ENCODE measurements at regions not wholly inside any gene's neighbourhood (a gene's known extent, or its start where the extent isn't known, plus 50 kb on each side); places are given as distances from the start of the nearest gene placed in this dataset.
"Not testable (repeated sequence)": the region's sequence is repeated elsewhere in the genome, so short reads cannot be mapped to it uniquely, and the experiment has no call there.

DNA sequence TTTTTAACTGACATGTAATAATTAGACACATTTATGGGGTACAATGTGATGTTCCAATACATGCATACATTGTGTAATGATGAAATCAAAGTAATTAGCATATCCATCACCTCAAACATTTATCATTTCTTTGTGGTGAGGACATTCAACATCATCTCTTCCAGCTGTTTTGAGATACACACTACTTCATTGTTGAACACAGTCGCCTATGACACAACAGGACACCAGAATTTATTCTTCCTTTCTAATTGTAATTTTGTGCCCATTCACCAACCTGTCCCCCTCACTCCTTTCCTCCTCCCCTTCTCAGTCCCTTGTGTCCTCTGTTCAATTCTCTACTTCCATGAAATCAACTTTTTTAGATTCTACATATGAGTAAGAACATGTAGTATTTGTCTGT lies 113.4 kb upstream of the CBLB start:
- no peak for DNase-seq

DNA sequence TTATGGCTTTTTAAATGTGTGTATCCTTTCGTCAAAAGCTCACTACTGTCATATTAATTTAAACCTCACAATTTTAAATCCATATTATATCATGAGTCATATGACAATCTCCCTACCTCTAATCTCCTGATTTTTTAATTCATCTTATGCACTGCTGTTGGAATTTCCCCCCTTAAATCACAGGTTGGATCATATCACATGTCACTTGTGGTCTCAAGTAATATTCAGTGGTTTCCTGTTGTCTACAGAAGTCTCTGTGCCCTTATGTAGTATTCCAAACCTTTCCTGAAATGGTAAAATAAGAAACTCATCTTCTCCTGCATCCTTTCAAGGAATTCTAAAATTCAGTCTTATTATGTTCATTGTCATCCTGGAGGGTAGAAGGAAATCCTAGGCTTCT lies 116.0 kb upstream of the CBLB start:
- no peak for DNase-seq

- DNase-seq = not testable (repeated sequence)
Observed at GRCh38 chr3:105986343-105986742, 117.5 kb upstream of the CBLB start.

- no peak for DNase-seq
Observed at GRCh38 chr3:105987809-105988208, 119.0 kb upstream of the CBLB start.

DNA sequence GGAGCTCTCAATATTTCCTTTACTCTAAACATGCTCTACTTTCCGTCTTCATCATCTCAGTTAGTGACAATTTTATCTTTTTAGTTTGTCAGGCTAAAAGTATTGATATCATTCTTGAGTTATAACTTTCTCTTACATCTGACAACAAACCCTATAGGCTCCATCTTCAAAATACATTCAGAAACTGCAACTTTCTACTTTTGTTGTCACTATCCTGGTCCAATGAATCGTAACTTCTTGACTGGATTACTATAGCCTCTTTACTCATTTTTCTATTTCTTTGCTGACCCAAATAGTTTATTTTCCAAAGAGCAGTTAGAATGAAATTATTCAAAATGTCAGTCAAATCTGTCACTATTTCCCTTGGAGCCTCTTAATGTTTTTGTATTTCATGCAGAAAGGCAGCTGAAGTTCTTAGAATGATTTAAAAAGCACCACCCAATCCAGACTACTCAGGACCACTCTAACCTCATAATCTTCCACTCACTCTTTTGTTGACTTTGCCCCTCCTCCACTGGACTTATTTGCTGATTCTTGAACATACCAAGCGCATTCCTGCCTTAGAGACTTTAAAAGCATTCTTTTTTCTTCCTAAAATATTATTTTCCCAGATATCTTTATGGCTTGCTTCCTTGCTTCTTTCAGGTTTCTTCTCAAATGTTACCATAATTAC lies 119.9 kb upstream of the CBLB start:
- DNase-seq = no peak

- no peak for DNase-seq
Observed at GRCh38 chr3:105996781-105997180, 128.0 kb upstream of the CBLB start.

DNA sequence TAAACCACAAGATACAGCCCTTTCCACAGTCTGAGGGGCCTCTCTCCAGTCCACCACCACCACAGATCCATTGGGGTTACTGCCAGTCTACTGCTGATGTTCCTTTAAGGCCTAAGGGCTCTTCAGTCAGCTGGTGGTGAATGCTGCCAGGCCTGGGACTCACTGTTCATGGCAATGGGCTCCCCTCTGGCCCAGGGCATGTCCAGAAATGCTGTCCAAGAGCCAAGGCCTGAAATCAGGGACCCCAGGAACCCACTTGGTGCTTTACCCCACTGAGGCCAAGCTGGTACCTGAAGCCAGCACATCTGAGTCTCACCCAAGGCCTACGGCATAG lies 128.6 kb upstream of the CBLB start:
- no peak for DNase-seq

GRCh38 chr3:105997800-105998526 lies 129.2 kb upstream of the CBLB start:
- no peak for DNase-seq

GRCh38 chr3:105999856-106000255 lies 131.0 kb upstream of the CBLB start:
- DNase-seq = no peak

DNA sequence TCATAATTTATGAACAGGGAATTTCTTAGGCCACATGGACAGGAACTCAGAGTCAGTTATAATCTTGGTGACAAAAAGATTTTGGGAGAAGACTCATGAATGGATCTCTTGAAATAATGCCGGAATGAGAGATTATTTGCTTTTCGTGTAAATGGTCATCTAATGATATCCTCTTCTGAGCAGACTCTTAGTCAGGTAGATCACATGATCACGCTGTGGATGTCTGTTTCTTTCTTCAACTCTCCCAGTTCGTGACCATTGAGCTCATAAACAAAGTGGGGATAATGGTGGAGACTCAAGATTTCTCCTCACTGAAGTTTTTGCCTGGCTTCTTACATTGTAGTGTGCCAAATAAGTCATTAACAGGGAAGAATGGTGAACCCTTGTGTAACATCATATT lies 133.1 kb upstream of the CBLB start:
- DNase-seq = no peak

DNA sequence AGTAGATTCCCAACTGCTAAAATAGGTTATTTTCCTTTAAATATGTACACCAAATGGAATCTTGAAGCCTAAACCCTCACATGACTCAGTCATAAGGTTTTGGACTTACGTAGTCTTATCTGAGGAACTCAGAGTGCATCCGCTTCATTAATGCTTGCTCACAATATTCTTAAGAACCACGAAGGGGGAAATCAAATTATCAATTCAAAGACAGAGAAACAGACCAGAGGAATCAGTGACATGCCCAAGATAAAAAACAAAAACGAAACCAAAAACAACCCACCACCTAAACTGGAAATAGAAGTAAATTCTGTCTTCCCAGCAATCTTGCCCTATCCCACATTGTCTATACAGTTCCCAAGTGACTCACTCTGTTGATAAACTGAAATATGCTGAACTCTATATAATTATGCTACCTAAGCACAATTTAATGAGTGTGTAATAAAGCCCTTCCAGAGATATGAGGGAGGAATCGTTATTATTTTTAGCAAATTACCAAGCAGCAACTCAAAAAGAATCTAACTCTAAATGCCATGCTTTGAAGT lies 135.4 kb upstream of the CBLB start:
- DNase-seq = no peak

- no peak for DNase-seq
Observed at GRCh38 chr3:106004826-106005225, 136.0 kb upstream of the CBLB start.

DNA sequence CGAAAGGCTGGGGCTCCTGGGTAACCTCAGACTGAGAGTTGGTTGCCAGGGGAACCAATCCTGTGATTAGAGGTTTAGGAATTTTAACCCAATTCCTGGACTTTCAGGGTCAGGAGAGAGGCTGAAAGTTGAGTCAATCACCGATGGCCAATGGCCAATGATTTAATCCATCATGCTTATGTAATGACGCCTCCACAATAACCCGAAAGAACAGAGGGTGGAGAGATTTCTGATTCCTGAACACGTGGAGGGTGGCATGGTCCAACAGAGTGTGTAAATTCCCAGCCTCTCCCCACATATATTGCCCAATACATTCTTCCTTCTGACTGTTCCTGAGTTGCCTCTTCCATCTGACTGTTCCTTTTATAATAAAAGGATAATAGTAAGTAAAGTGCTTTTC lies 137.2 kb upstream of the CBLB start:
- no peak for DNase-seq

- DNase-seq = no peak
Observed at GRCh38 chr3:106006571-106006970, 137.8 kb upstream of the CBLB start.

DNA sequence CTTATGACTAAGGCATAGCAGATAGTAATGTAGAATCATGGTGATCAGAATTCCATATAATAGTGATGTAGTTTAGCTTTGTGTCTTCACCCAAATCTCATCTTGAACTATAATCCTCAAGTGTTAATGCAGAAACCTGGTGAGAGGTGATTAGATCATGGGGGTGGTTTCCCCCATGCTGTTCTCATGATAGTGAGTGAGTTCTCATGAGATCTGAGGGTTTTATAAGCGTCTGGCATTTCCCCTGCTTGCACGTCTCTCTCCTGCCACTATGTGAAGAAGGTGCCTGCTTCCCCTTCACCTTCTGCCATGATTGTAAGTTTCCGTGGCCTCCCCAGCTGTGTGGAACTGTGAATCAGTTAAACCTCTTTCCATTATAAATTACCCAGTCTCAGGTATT lies 138.7 kb upstream of the CBLB start:
- peak; percentile 29 to 33 for DNase-seq

DNA sequence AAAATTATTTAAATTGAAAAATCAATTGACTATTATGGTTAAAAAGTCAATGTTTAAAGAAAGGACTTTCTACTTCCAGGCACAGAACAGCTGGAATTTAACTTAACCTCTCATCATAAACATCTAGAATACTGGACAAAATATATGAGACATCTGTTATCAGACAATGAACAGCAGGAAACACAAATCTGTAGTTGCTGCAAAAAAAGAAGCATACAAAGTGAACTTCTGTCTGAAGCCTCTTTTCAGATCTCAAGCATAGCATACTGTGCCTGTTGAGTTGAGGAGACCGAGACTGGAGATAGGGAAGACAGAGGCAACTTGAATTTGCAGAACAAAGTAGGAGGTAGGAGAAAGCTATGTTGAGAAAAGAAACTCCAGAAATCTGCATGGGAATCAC lies 140.0 kb upstream of the CBLB start:
- DNase-seq = no peak

GRCh38 chr3:106010829-106011228 lies 142.0 kb upstream of the CBLB start:
- DNase-seq = no peak

GRCh38 chr3:106013971-106014370 lies 145.2 kb upstream of the CBLB start:
- DNase-seq = no peak

- DNase-seq = no peak
Observed at GRCh38 chr3:106014518-106014917, 145.7 kb upstream of the CBLB start.

DNA sequence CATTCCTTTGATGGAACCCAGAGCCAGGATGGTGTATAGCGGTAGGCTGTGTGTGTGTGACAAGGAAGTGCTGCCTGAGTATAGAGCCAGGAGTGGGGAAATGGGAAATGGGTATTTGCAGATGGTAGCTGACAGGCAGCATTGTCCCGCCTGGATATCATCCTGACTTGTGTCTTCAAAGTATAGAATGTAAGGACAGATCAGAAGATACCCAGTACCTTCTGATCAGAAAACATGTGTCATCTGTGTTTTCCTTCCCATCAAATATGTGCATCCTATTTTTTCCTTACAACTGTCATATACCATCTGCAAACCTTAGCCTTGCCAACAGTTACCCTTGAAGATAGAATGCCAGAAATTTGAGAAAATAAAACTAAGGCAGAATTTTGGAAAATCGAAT lies 146.2 kb upstream of the CBLB start:
- no peak for DNase-seq

DNA sequence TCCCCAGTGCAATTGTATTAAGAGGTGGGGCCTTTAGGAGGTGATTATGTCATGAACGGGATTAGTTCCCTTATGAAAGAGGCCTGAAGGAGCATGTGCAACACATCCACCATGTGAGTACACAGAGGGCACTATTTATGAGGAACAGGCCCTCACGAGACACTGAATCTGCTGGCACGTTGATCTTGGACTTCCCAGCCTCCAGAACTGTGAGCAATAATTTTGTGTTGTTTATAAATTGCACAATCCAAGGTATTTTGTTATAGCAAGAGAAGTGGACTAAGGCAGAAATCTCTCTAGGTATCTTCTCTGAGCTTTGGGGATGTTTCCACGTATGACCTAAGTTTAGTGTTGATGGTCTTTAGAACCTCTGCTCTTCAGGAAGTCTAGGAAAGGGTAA lies 149.3 kb upstream of the CBLB start:
- DNase-seq = no peak

GRCh38 chr3:106018929-106019550 lies 150.2 kb upstream of the CBLB start:
- no peak for DNase-seq

DNA sequence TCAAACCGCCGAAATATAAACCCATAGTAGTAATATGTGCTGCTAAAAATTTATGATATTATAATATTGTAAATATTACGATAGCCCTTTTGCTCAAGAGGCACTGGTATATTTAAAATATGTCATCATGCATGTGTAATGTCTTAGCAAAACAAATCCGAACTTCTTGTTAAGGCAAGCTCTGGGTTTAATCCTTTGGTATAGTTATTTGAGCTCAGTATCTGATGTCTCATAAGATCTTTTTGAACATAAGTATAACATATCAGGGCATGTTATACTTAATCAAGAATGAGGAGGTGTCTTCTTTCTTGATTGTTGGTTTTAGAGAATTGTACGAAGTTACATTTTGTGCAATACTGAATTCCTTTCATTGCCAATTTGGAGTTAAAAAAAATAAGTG lies 154.1 kb upstream of the CBLB start:
- DNase-seq = no peak

GRCh38 chr3:106025151-106025722 lies 156.4 kb upstream of the CBLB start:
- no peak for DNase-seq

All from activated T-cell treated with anti-CD3 and anti-CD28 coated beads, Interleukin-2, amount 50 U/mL, for 48 hours (primary cell).